ENCODE measurements at regions not wholly inside any gene's neighbourhood (a gene's known extent, or its start where the extent isn't known, plus 50 kb on each side); places are given as distances from the start of the nearest gene placed in this dataset.

GRCh38 chrX:110846071-110846470, 50.5 kb upstream of the CHRDL1 start:
- no peak for TF ChIP-seq CTCF (IDR thresholded peaks at IDR 0.05; ENCODE audit: control insufficient read depth, extremely low read depth, insufficient read depth)
- no peak for DNase-seq (ENCODE audit: low read depth)
- no peak overlapping the region for H3K4me3 ChIP-seq (ENCODE audit: low read depth, low read length)

All from LNCaP clone FGC (cell line).